ENCODE measurements at regions not wholly inside any gene's neighbourhood (a gene's known extent, or its start where the extent isn't known, plus 50 kb on each side); places are given as distances from the start of the nearest gene placed in this dataset.

GRCh38 chr6:114436691-114437090, 93.9 kb upstream of the HS3ST5 start:
- no peak overlapping the region for H3K4me3 ChIP-seq (ENCODE audit: low read depth, low read length)
- no peaks in the 10 kb centered on the region for H3K27me3 ChIP-seq (ENCODE audit: control insufficient read depth, insufficient read depth, low read length)
- no peak for TF ChIP-seq CTCF (IDR thresholded peaks at IDR 0.05; ENCODE audit: insufficient read depth, low read depth, low read length)
- H3K36me3 ChIP-seq (ENCODE audit: control insufficient read depth, insufficient read depth, low read length): no peaks in the 10 kb centered on the region
- no peak for DNase-seq (ENCODE audit: low read depth)
- ChIA-PET CTCF (no interaction called here), POLR2A (no interaction called here)

GRCh38 chr6:114435985-114436384, 93.2 kb upstream of the HS3ST5 start:
- Histone ChIP-seq H3K4me3 (ENCODE audit: low read depth, low read length) (no peak overlapping the region), H3K27me3 (ENCODE audit: control insufficient read depth, insufficient read depth, low read length) (no peaks in the 10 kb centered on the region), H3K36me3 (ENCODE audit: control insufficient read depth, insufficient read depth, low read length) (no peaks in the 10 kb centered on the region)
- no peak for TF ChIP-seq CTCF (IDR thresholded peaks at IDR 0.05; ENCODE audit: insufficient read depth, low read depth, low read length)
- DNase-seq (ENCODE audit: low read depth): no peak
- ChIA-PET POLR2A (no interaction called here), CTCF (no interaction called here)

- ChIA-PET POLR2A (no interaction called here), CTCF (no interaction called here)
- no peak for DNase-seq (ENCODE audit: low read depth)
- TF ChIP-seq CTCF (IDR thresholded peaks at IDR 0.05; ENCODE audit: insufficient read depth, low read depth, low read length): no peak
- Histone ChIP-seq H3K36me3 (ENCODE audit: control insufficient read depth, insufficient read depth, low read length) (no peaks in the 10 kb centered on the region), H3K4me3 (ENCODE audit: low read depth, low read length) (no peak overlapping the region), H3K27me3 (ENCODE audit: control insufficient read depth, insufficient read depth, low read length) (no peaks in the 10 kb centered on the region)
These were observed 89.6 kb upstream of the HS3ST5 start for GRCh38 chr6:114432400-114432799.

- no peak for TF ChIP-seq CTCF (IDR thresholded peaks at IDR 0.05; ENCODE audit: insufficient read depth, low read depth, low read length)
- no peak overlapping the region for H3K4me3 ChIP-seq (ENCODE audit: low read depth, low read length)
- no peak for DNase-seq (ENCODE audit: low read depth)
- ChIA-PET POLR2A (interaction anchor here (0.6 kb wide), 1 partner anchor 235 kb away, joined by 5 read pairs; no protein-coding TSS in a partner anchor), CTCF (no interaction called here)
- H3K36me3 ChIP-seq (ENCODE audit: control insufficient read depth, insufficient read depth, low read length): no peaks in the 10 kb centered on the region
- no peaks in the 10 kb centered on the region for H3K27me3 ChIP-seq (ENCODE audit: control insufficient read depth, insufficient read depth, low read length)
These were observed 88.8 kb upstream of the HS3ST5 start for GRCh38 chr6:114431641-114432040.

- Histone ChIP-seq H3K4me3 (ENCODE audit: low read depth, low read length) (no peak overlapping the region), H3K36me3 (ENCODE audit: control insufficient read depth, insufficient read depth, low read length) (no peaks in the 10 kb centered on the region), H3K27me3 (ENCODE audit: control insufficient read depth, insufficient read depth, low read length) (no peaks in the 10 kb centered on the region)
- no peak for DNase-seq (ENCODE audit: low read depth)
- POLR2A ChIA-PET: no interaction called here
- CTCF ChIA-PET: interaction anchor here (0.8 kb wide), 1 partner anchor 39 kb away, joined by 4 read pairs; no protein-coding TSS in a partner anchor
- TF ChIP-seq CTCF (IDR thresholded peaks at IDR 0.05; ENCODE audit: insufficient read depth, low read depth, low read length): no peak
These were observed 87.8 kb upstream of the HS3ST5 start for GRCh38 chr6:114430534-114431124.
